ENCODE measurements at regions not wholly inside any gene's neighbourhood (a gene's known extent, or its start where the extent isn't known, plus 50 kb on each side); places are given as distances from the start of the nearest gene placed in this dataset.

- H3K4me3 Mint-ChIP-seq: no peak overlapping the region
- H4K20me1 ChIP-seq (ENCODE audit: control insufficient read depth, insufficient read depth, low read length, poor library complexity, severe bottlenecking): no peaks in the 10 kb centered on the region
- H3K9ac ChIP-seq (ENCODE audit: low read length): no peak overlapping the region
- TF ChIP-seq CTCF (IDR thresholded peaks at IDR 0.05) (no peak), EZH2 (IDR thresholded peaks at IDR 0.05; ENCODE audit: borderline replicate concordance, insufficient read depth, low read depth, low read length, poor library complexity, severe bottlenecking) (no peak)
- no peak overlapping the region for H3K27ac ChIP-seq (ENCODE audit: low read length in 2 of 2)
- no peaks in the 10 kb centered on the region for H3K4me1 Mint-ChIP-seq
- intact Hi-C loops (cut with micrococcal nuclease): no loop called here
- no peak overlapping the region for H3K4me3 ChIP-seq (ENCODE audit: control extremely low read depth in 1 of 5, extremely low read depth in 1 of 5, insufficient read depth in 1 of 5, low read depth in 2 of 5, low read length in 4 of 5)
- no peaks in the 10 kb centered on the region for H3K9me3 Mint-ChIP-seq (ENCODE audit: insufficient read depth)
- H2AFZ ChIP-seq (ENCODE audit: insufficient read depth, low read depth, low read length, poor library complexity, severe bottlenecking): no peak overlapping the region
- no peaks in the 10 kb centered on the region for H3K36me3 ChIP-seq (replicated peaks in 1 of 2; ENCODE audit: control extremely low read depth in 1 of 2, control insufficient read depth in 1 of 2, extremely low read depth in 1 of 2, insufficient read depth in 2 of 2, low read length in 1 of 2)
- H3K9me3 ChIP-seq (ENCODE audit: control extremely low read depth in 1 of 3, control insufficient read depth in 2 of 3, insufficient read depth in 1 of 3, low read length in 2 of 3): peaks cover 0 to 7% (median 0%) of the 10 kb centered on the region in 3 donors
- ATAC-seq (ENCODE audit: low read depth) (no peak), DNase-seq (no peak)
- no peaks in the 10 kb centered on the region for H3K27me3 ChIP-seq (replicated peaks in 1 of 4; ENCODE audit: control extremely low read depth in 1 of 4, control insufficient read depth in 3 of 4, insufficient read depth in 4 of 4, low read length in 3 of 4)
- H3K27me3 Mint-ChIP-seq: no peaks in the 10 kb centered on the region
- no peak overlapping the region for H3K27ac Mint-ChIP-seq
- H3K79me2 ChIP-seq (ENCODE audit: control insufficient read depth, insufficient read depth, low read length): no peaks in the 10 kb centered on the region
- 75% methylated on average over 1 of the region's 3 CpGs for WGBS (ENCODE audit: insufficient coverage)
- no peak overlapping the region for H3K4me2 ChIP-seq (replicated peaks; ENCODE audit: low read depth, low read length, poor library complexity, severe bottlenecking)
- ChIA-PET CTCF (no interaction called here), POLR2A (no interaction called here)
- H3K4me1 ChIP-seq (ENCODE audit: control insufficient read depth in 2 of 2, insufficient read depth in 2 of 2, low read length in 2 of 2): no peaks in the 10 kb centered on the region
Observed at GRCh38 chr2:13558368-13558767, 841.6 kb downstream of the TRIB2 start.

GRCh38 chr2:13560322-13560721 lies 843.6 kb downstream of the TRIB2 start:
- no peaks in the 10 kb centered on the region for H3K27me3 Mint-ChIP-seq
- no peaks in the 10 kb centered on the region for H3K4me1 Mint-ChIP-seq
- ChIA-PET CTCF (no interaction called here), POLR2A (no interaction called here)
- TF ChIP-seq EZH2 (IDR thresholded peaks at IDR 0.05; ENCODE audit: borderline replicate concordance, insufficient read depth, low read depth, low read length, poor library complexity, severe bottlenecking) (no peak), CTCF (IDR thresholded peaks at IDR 0.05) (no peak)
- H3K27ac Mint-ChIP-seq: no peak overlapping the region
- no peaks in the 10 kb centered on the region for H4K20me1 ChIP-seq (ENCODE audit: control insufficient read depth, insufficient read depth, low read length, poor library complexity, severe bottlenecking)
- H3K4me1 ChIP-seq (ENCODE audit: control insufficient read depth in 2 of 2, insufficient read depth in 2 of 2, low read length in 2 of 2): no peaks in the 10 kb centered on the region
- no peak overlapping the region for H3K4me3 Mint-ChIP-seq
- ATAC-seq (ENCODE audit: low read depth) (no peak), DNase-seq (no peak)
- H3K79me2 ChIP-seq (ENCODE audit: control insufficient read depth, insufficient read depth, low read length): no peaks in the 10 kb centered on the region
- intact Hi-C loops (cut with micrococcal nuclease): no loop called here
- no peak overlapping the region for H3K4me2 ChIP-seq (replicated peaks; ENCODE audit: low read depth, low read length, poor library complexity, severe bottlenecking)
- no peak overlapping the region for H3K27ac ChIP-seq (ENCODE audit: low read length in 2 of 2)
- no peak overlapping the region for H2AFZ ChIP-seq (ENCODE audit: insufficient read depth, low read depth, low read length, poor library complexity, severe bottlenecking)
- no peaks in the 10 kb centered on the region for H3K27me3 ChIP-seq (replicated peaks in 1 of 4; ENCODE audit: control extremely low read depth in 1 of 4, control insufficient read depth in 3 of 4, insufficient read depth in 4 of 4, low read length in 3 of 4)
- H3K4me3 ChIP-seq (ENCODE audit: control extremely low read depth in 1 of 5, extremely low read depth in 1 of 5, insufficient read depth in 1 of 5, low read depth in 2 of 5, low read length in 4 of 5): no peak overlapping the region
- H3K36me3 ChIP-seq (replicated peaks in 1 of 2; ENCODE audit: control extremely low read depth in 1 of 2, control insufficient read depth in 1 of 2, extremely low read depth in 1 of 2, insufficient read depth in 2 of 2, low read length in 1 of 2): no peaks in the 10 kb centered on the region
- H3K9me3 ChIP-seq (ENCODE audit: control extremely low read depth in 1 of 3, control insufficient read depth in 2 of 3, insufficient read depth in 1 of 3, low read length in 2 of 3): peaks cover 0 to 4% (median 0%) of the 10 kb centered on the region in 3 donors
- H3K9me3 Mint-ChIP-seq (ENCODE audit: insufficient read depth): no peaks in the 10 kb centered on the region
- H3K9ac ChIP-seq (ENCODE audit: low read length): no peak overlapping the region

Measured in B cell (primary cell).